Neural progenitor cell (in vitro differentiated cells): ENCODE measurements at regions not wholly inside any gene's neighbourhood (a gene's known extent, or its start where the extent isn't known, plus 50 kb on each side); places are given as distances from the start of the nearest gene placed in this dataset.

ENCODE experiments used
- DNase-seq: peaks from one replicate; pipeline ENCODE4 v3.0.0-alpha.2; 2016; ENCODE audit warnings: low spot score
- H2AFZ ChIP-seq: fragments of 200-600 bp; sonication (generic); replicated peaks from 2 replicates; pipeline ENCODE4 v1.6.1; 2016; ENCODE audit warnings: antibody characterized with exemption
- H3F3A ChIP-seq: fragments of 200-600 bp; sonication (generic); 2 replicates; pipeline ENCODE4 v1.6.1; 2016; ENCODE audit warnings: antibody characterized with exemption, low read depth
- H3K27ac ChIP-seq: fragments of 200-600 bp; sonication (generic); 2 replicates; pipeline ENCODE4 v1.5.1; 2016; ENCODE audit warnings: mild to moderate bottlenecking
- H3K27me3 ChIP-seq: fragments of 200-600 bp; sonication (generic); 2 replicates; pipeline ENCODE4 v1.6.1; 2016; ENCODE audit warnings: mild to moderate bottlenecking, moderate library complexity
- H3K36me3 ChIP-seq: fragments of 200-600 bp; sonication (generic); 2 replicates; pipeline ENCODE4 v1.5.1; 2016
- H3K4me1 ChIP-seq: fragments of 200-600 bp; sonication (generic); 2 replicates; pipeline ENCODE4 v1.6.1; 2016; ENCODE audit warnings: mixed run types
- H3K4me2 ChIP-seq: fragments of 200-600 bp; sonication (generic); 2 replicates; pipeline ENCODE4 v1.6.1; 2016
- H3K4me3 ChIP-seq: fragments of 200-600 bp; sonication (generic); 2 replicates; pipeline ENCODE4 v1.5.1; 2016
- H3K79me2 ChIP-seq: fragments of 200-600 bp; sonication (generic); 2 replicates; pipeline ENCODE4 v1.6.1; 2016; ENCODE audit warnings: low read depth
- H3K9ac ChIP-seq: fragments of 200-600 bp; sonication (generic); 2 replicates; pipeline ENCODE4 v1.6.1; 2016
- H3K9me3 ChIP-seq: fragments of 200-600 bp; sonication (generic); 2 replicates; pipeline ENCODE4 v1.5.1; 2016; ENCODE audit warnings: low read depth
- H4K20me1 ChIP-seq: fragments of 200-600 bp; sonication (generic); 2 replicates; pipeline ENCODE4 v1.6.1; 2016; ENCODE audit warnings: low read depth
- H3K27ac Mint-ChIP-seq: 3 replicates; pipeline ENCODE4 v1.8.0; 2021; ENCODE audit warnings: mixed read lengths
- H3K27me3 Mint-ChIP-seq: 2 replicates; pipeline ENCODE4 v1.8.0; 2022; ENCODE audit warnings: low read depth, mild to moderate bottlenecking, inconsistent platforms, moderate library complexity, mixed read lengths; ENCODE audit not compliant: insufficient read depth
- H3K36me3 Mint-ChIP-seq: 3 replicates; pipeline ENCODE4 v1.8.0; 2021; ENCODE audit warnings: mixed read lengths
- H3K4me1 Mint-ChIP-seq: 3 replicates; pipeline ENCODE4 v1.8.0; 2021; ENCODE audit warnings: mixed read lengths
- H3K4me3 Mint-ChIP-seq: 3 replicates; pipeline ENCODE4 v1.8.0; 2021; ENCODE audit warnings: mild to moderate bottlenecking, moderate library complexity, mixed read lengths
- H3K9me3 Mint-ChIP-seq: 3 replicates; pipeline ENCODE4 v1.8.0; 2020; ENCODE audit warnings: mixed read lengths
- EZH2 ChIP-seq: fragments of 200-600 bp; sonication (generic); IDR thresholded peaks from 2 replicates; pipeline ENCODE4 v1.6.1; 2017; ENCODE audit warnings: antibody characterized with exemption, mild to moderate bottlenecking, moderate library complexity
- EZH2phosphoT487 ChIP-seq: fragments of 200-600 bp; sonication (generic); IDR thresholded peaks from 2 replicates; pipeline ENCODE4 v1.6.1; 2017; ENCODE audit warnings: antibody characterized with exemption
- TF ChIP-seq, protein P1 (sequence below): fragments of 200-600 bp; sonication (generic); IDR thresholded peaks from 2 replicates; pipeline ENCODE4 v1.5.1; 2017; ENCODE audit warnings: antibody characterized with exemption, mild to moderate bottlenecking

DNA sequence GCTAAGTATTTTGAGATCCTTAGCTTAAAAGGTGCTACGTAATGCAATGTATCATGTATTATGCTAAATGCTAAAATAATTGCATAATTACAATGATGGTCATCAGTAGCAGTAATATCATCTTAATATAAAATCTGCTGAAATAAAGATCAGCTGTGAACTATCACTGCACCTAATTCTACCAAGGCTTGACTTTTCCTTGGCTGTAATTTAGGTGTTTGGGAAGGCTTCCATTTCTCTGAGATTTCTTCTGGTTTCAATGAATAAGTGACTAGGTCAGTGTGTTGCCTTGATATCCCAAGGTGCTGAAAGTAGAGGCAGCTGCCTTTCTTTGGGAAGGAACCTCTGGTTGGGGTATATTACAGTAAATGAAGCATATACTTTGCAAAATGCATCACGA, 376.1 kb downstream of the STK39 start:
- Mint-ChIP-seq H3K27ac (no peak overlapping the region), H3K9me3 (peaks cover 4% of the 10 kb centered on the region), H3K4me1 (no peaks in the 10 kb centered on the region), H3K4me3 (no peak overlapping the region), H3K27me3 (no peaks in the 10 kb centered on the region), H3K36me3 (peaks cover 10% of the 10 kb centered on the region)
- Histone ChIP-seq H3K9ac (no peak overlapping the region), H3K9me3 (no peaks in the 10 kb centered on the region), H4K20me1 (no peaks in the 10 kb centered on the region), H3K79me2 (no peaks in the 10 kb centered on the region), H3K4me1 (no peaks in the 10 kb centered on the region), H3K27ac (no peak overlapping the region), H3K36me3 (no peaks in the 10 kb centered on the region), H2AFZ (no peak overlapping the region), H3K27me3 (no peaks in the 10 kb centered on the region), H3K4me2 (no peak overlapping the region), H3K4me3 (no peak overlapping the region), H3F3A (no peaks in the 10 kb centered on the region)
- TF ChIP-seq EZH2 (no peak), EZH2phosphoT487 (no peak)
- TF ChIP-seq, protein P1, sequence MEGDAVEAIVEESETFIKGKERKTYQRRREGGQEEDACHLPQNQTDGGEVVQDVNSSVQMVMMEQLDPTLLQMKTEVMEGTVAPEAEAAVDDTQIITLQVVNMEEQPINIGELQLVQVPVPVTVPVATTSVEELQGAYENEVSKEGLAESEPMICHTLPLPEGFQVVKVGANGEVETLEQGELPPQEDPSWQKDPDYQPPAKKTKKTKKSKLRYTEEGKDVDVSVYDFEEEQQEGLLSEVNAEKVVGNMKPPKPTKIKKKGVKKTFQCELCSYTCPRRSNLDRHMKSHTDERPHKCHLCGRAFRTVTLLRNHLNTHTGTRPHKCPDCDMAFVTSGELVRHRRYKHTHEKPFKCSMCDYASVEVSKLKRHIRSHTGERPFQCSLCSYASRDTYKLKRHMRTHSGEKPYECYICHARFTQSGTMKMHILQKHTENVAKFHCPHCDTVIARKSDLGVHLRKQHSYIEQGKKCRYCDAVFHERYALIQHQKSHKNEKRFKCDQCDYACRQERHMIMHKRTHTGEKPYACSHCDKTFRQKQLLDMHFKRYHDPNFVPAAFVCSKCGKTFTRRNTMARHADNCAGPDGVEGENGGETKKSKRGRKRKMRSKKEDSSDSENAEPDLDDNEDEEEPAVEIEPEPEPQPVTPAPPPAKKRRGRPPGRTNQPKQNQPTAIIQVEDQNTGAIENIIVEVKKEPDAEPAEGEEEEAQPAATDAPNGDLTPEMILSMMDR: no peak
- no peak for DNase-seq

DNA sequence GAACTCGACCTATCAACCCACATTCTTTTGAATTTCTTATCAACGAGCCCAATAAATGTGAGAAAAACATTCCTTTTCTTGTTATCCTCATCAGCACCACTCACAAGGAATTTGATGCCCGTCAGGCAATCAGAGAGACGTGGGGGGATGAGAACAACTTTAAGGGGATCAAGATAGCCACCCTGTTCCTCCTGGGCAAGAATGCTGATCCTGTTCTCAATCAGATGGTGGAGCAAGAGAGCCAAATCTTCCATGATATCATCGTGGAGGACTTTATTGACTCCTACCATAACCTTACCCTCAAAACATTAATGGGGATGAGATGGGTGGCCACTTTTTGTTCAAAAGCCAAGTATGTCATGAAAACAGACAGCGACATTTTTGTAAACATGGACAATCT, 378.2 kb downstream of the STK39 start:
- H3K79me2 ChIP-seq: no peaks in the 10 kb centered on the region
- Mint-ChIP-seq H3K27me3 (no peaks in the 10 kb centered on the region), H3K27ac (no peak overlapping the region), H3K4me3 (no peak overlapping the region), H3K36me3 (peaks cover 12% of the 10 kb centered on the region), H3K4me1 (no peaks in the 10 kb centered on the region), H3K9me3 (peaks cover 6% of the 10 kb centered on the region)
- no peak for DNase-seq
- H3K4me2 ChIP-seq: no peak overlapping the region
- TF ChIP-seq, protein P1: peak; percentile 19
- no peak for TF ChIP-seq EZH2phosphoT487
- no peaks in the 10 kb centered on the region for H4K20me1 ChIP-seq
- H3K9ac ChIP-seq: no peak overlapping the region
- H3K9me3 ChIP-seq: no peaks in the 10 kb centered on the region
- H2AFZ ChIP-seq: no peak overlapping the region
- H3K4me3 ChIP-seq: no peak overlapping the region
- H3K27me3 ChIP-seq: no peaks in the 10 kb centered on the region
- no peaks in the 10 kb centered on the region for H3K36me3 ChIP-seq
- no peaks in the 10 kb centered on the region for H3K4me1 ChIP-seq
- no peaks in the 10 kb centered on the region for H3F3A ChIP-seq
- no peak overlapping the region for H3K27ac ChIP-seq

DNA sequence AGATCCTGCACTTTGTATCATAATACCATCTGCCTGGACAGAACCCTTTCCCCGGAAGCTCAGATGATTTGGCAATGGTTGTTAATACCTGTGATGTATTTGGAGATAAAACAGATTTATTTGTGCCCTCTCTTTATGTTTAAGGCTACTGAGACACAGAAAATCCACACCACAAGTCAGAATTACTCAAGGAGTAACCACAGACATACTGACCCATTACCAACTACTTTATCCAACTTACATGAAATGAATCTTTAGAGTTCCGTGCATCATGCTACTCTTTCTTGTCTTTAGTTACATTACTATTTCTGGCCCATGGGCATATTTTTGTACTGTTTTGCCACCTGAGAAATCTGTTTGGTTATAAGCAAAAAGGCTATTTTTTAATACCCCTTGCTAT, 384.0 kb downstream of the STK39 start:
- Mint-ChIP-seq H3K27ac (no peak overlapping the region), H3K4me3 (no peak overlapping the region), H3K4me1 (no peaks in the 10 kb centered on the region), H3K9me3 (peaks cover 6% of the 10 kb centered on the region), H3K27me3 (no peaks in the 10 kb centered on the region), H3K36me3 (peaks cover 5% of the 10 kb centered on the region)
- H3F3A ChIP-seq: peaks cover 6% of the 10 kb centered on the region
- H3K27ac ChIP-seq: no peak overlapping the region
- DNase-seq: no peak
- no peaks in the 10 kb centered on the region for H3K79me2 ChIP-seq
- H2AFZ ChIP-seq: no peak overlapping the region
- H4K20me1 ChIP-seq: no peaks in the 10 kb centered on the region
- TF ChIP-seq EZH2 (no peak), EZH2phosphoT487 (no peak)
- TF ChIP-seq, protein P1: no peak
- no peaks in the 10 kb centered on the region for H3K9me3 ChIP-seq
- no peaks in the 10 kb centered on the region for H3K36me3 ChIP-seq
- no peak overlapping the region for H3K4me2 ChIP-seq
- H3K4me1 ChIP-seq: peaks cover 24% of the 10 kb centered on the region
- H3K9ac ChIP-seq: no peak overlapping the region
- H3K27me3 ChIP-seq: no peaks in the 10 kb centered on the region
- no peak overlapping the region for H3K4me3 ChIP-seq

DNA sequence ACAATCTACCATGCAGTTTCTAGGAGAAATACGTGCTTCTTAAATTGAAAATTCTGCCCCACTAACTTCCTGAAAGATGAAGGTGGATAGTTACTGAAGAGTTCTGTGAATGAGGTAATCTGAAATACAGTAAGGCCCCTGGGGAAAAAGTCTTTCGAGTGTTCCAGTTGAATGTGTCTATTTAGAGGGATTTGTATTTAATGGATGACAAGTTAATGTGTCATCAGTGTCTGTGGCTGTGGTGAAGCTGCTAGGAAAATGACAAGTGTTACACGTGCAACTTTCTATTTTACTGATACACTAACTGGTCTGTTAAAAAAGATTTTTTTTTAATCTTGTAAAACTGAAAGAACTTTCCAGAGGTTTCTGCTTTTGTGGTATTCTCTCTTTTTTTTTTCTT, 384.6 kb downstream of the STK39 start:
- Histone ChIP-seq H3K9me3 (no peaks in the 10 kb centered on the region), H3K4me3 (no peak overlapping the region), H3K4me2 (no peak overlapping the region), H3K27me3 (no peaks in the 10 kb centered on the region), H4K20me1 (no peaks in the 10 kb centered on the region), H3K4me1 (peaks cover 24% of the 10 kb centered on the region), H3K36me3 (no peaks in the 10 kb centered on the region), H3K27ac (no peak overlapping the region), H3K9ac (no peak overlapping the region), H3F3A (peaks cover 6% of the 10 kb centered on the region), H2AFZ (no peak overlapping the region), H3K79me2 (no peaks in the 10 kb centered on the region)
- peaks cover 4% of the 10 kb centered on the region for H3K36me3 Mint-ChIP-seq
- no peak overlapping the region for H3K4me3 Mint-ChIP-seq
- H3K27ac Mint-ChIP-seq: no peak overlapping the region
- H3K27me3 Mint-ChIP-seq: no peaks in the 10 kb centered on the region
- no peak for DNase-seq
- TF ChIP-seq EZH2 (no peak), EZH2phosphoT487 (no peak)
- TF ChIP-seq, protein P1: no peak
- peaks cover 6% of the 10 kb centered on the region for H3K9me3 Mint-ChIP-seq
- H3K4me1 Mint-ChIP-seq: no peaks in the 10 kb centered on the region
